ENCODE measurements at regions not wholly inside any gene's neighbourhood (a gene's known extent, or its start where the extent isn't known, plus 50 kb on each side); places are given as distances from the start of the nearest gene placed in this dataset.

- TF ChIP-seq USF1 (CRISPR knock-in tag; IDR thresholded peaks at IDR 0.05), result no peak
- no peak for TF ChIP-seq ZBTB43 (CRISPR knock-in tag; IDR thresholded peaks at IDR 0.05)
- no peak for TF ChIP-seq NFATC4 (CRISPR knock-in tag; IDR thresholded peaks at IDR 0.05)
- TF ChIP-seq ZNF138 (CRISPR knock-in tag; conservative IDR thresholded peaks at IDR 0.05), result no peak
- no peak for TF ChIP-seq MAX (CRISPR knock-in tag; IDR thresholded peaks at IDR 0.05)
Observed at GRCh38 chr12:62166525-62166924, 93.7 kb upstream of the USP15 start (continued).

GRCh38 chr12:62168411-62168810 is 91.8 kb upstream of the USP15 start:
- no peaks in the 10 kb centered on the region for H3K36me3 Mint-ChIP-seq
- ChIA-PET POLR2A (no interaction called here), CTCF (no interaction called here)
- DNase-seq (ENCODE audit: low spot score) (no peak), ATAC-seq (no peak)
- no peak for TF ChIP-seq OVOL2 (CRISPR knock-in tag; IDR thresholded peaks at IDR 0.05; ENCODE audit: borderline replicate concordance)
- no peak for TF ChIP-seq TEAD4 (CRISPR knock-in tag; IDR thresholded peaks at IDR 0.05)
- TF ChIP-seq USF1 (CRISPR knock-in tag; IDR thresholded peaks at IDR 0.05), result no peak
- H3K27me3 Mint-ChIP-seq (ENCODE audit: low read depth), result no peaks in the 10 kb centered on the region
- H3K4me3 Mint-ChIP-seq, result no peak overlapping the region
- no peaks in the 10 kb centered on the region for H3K9me3 Mint-ChIP-seq
- no peaks in the 10 kb centered on the region for H3K4me1 Mint-ChIP-seq
- H3K27ac Mint-ChIP-seq, result no peak overlapping the region

- ATAC-seq, result no peak
- no peak overlapping the region for H3K4me3 Mint-ChIP-seq
- no peak for DNase-seq (ENCODE audit: low spot score)
- H3K4me1 Mint-ChIP-seq, result no peaks in the 10 kb centered on the region
- H3K9me3 Mint-ChIP-seq, result no peaks in the 10 kb centered on the region
- no peak for TF ChIP-seq AFF4 (CRISPR knock-in tag; IDR thresholded peaks at IDR 0.05; ENCODE audit: borderline replicate concordance)
- TF ChIP-seq ESRRA (CRISPR knock-in tag; IDR thresholded peaks at IDR 0.05; ENCODE audit: borderline replicate concordance), result no peak
- no peak for TF ChIP-seq ZNF281 (CRISPR knock-in tag; IDR thresholded peaks at IDR 0.05)
- TF ChIP-seq GTF2I (CRISPR knock-in tag; conservative IDR thresholded peaks at IDR 0.05), result no peak
- no peak for TF ChIP-seq ATF1 (CRISPR knock-in tag; IDR thresholded peaks at IDR 0.05)
- TF ChIP-seq ZNF671 (CRISPR knock-in tag; IDR thresholded peaks at IDR 0.05), result no peak
- no peak for TF ChIP-seq ZMAT4 (CRISPR knock-in tag; IDR thresholded peaks at IDR 0.05)
- no peaks in the 10 kb centered on the region for H3K36me3 Mint-ChIP-seq
- ChIA-PET POLR2A (interaction anchor here (0.7 kb wide), 1 partner anchor 22 kb away, joined by 3 read pairs; no protein-coding TSS in a partner anchor), CTCF (no interaction called here)
- no peak overlapping the region for H3K27ac Mint-ChIP-seq
- H3K27me3 Mint-ChIP-seq (ENCODE audit: low read depth), result no peaks in the 10 kb centered on the region
Observed at GRCh38 chr12:62170241-62170640, 90.0 kb upstream of the USP15 start.
